SK-N-SH treated with all-trans-retinoic acid at 6 μM for 48 hours (cell line): ENCODE measurements at regions not wholly inside any gene's neighbourhood (a gene's known extent, or its start where the extent isn't known, plus 50 kb on each side); places are given as distances from the start of the nearest gene placed in this dataset.

Experiments used
- ATAC-seq: fragments of 200-7000 bp; cut with Tn5 transposase; 3 replicates; pipeline ENCODE4 v1.9.1; 2020; ENCODE audit warnings: mild to moderate bottlenecking, moderate library complexity
- ARNTL ChIP-seq: fragments of 450-650 bp; formaldehyde crosslinking; IDR thresholded peaks from 2 replicates; pipeline ENCODE4 v1.5.0; 2020; ENCODE audit warnings: low read depth, mild to moderate bottlenecking, moderate library complexity, borderline replicate concordance
- BACH2 ChIP-seq: fragments of 250-450 bp; sonication (Bioruptor Pico); IDR thresholded peaks from 2 replicates; pipeline ENCODE4 v1.9.0; 2021; ENCODE audit warnings: mild to moderate bottlenecking, borderline replicate concordance
- CSDC2 ChIP-seq: fragments of 250-450 bp; sonication (Bioruptor Pico); IDR thresholded peaks from 2 replicates; pipeline ENCODE4 v1.5.0; 2020; ENCODE audit warnings: mild to moderate bottlenecking, moderate library complexity
- ESRRG ChIP-seq: fragments of 250-450 bp; sonication (Bioruptor Pico); IDR thresholded peaks from 2 replicates; pipeline ENCODE4 v1.6.1; 2021; ENCODE audit warnings: mild to moderate bottlenecking
- GLIS3 ChIP-seq: fragments of 250-450 bp; sonication (Bioruptor Pico); IDR thresholded peaks from 2 replicates; pipeline ENCODE4 v1.5.0; 2020; ENCODE audit warnings: mild to moderate bottlenecking, moderate library complexity
- ISL1 ChIP-seq: fragments of 250-450 bp; sonication (Bioruptor Pico); IDR thresholded peaks from 2 replicates; pipeline ENCODE4 v2.1.2; 2022; ENCODE audit warnings: mild to moderate bottlenecking, moderate library complexity
- OSR1 ChIP-seq: fragments of 250-450 bp; sonication (Bioruptor Pico); IDR thresholded peaks from 2 replicates; pipeline ENCODE4 v1.8.0; 2022; ENCODE audit warnings: moderate library complexity, mild to moderate bottlenecking, inconsistent platforms
- PATZ1 ChIP-seq: fragments of 250-450 bp; sonication (Bioruptor Pico); IDR thresholded peaks from 2 replicates; pipeline ENCODE4 v1.8.0; 2020; ENCODE audit warnings: mild to moderate bottlenecking, moderate library complexity, borderline replicate concordance
- POU6F1 ChIP-seq: fragments of 250-450 bp; sonication (Bioruptor Pico); IDR thresholded peaks from 2 replicates; pipeline ENCODE4 v1.8.0; 2021; ENCODE audit warnings: low read depth, mild to moderate bottlenecking, moderate library complexity, borderline replicate concordance
- PPARA ChIP-seq: fragments of 250-450 bp; sonication (Bioruptor Pico); IDR thresholded peaks from 2 replicates; pipeline ENCODE4 v1.5.0; 2020; ENCODE audit warnings: mild to moderate bottlenecking, borderline replicate concordance
- RARB ChIP-seq: fragments of 250-450 bp; sonication (Bioruptor Pico); IDR thresholded peaks from 2 replicates; pipeline ENCODE4 v1.8.0; 2021; ENCODE audit warnings: mild to moderate bottlenecking, moderate library complexity
- SNAI2 ChIP-seq: fragments of 250-450 bp; sonication (Bioruptor Pico); IDR thresholded peaks from 2 replicates; pipeline ENCODE4 v1.5.0; 2020; ENCODE audit warnings: mild to moderate bottlenecking, moderate library complexity
- TCF4 ChIP-seq: fragments of 250-450 bp; sonication (Bioruptor Pico); IDR thresholded peaks from 2 replicates; pipeline ENCODE4 v1.8.0; 2021; ENCODE audit warnings: mild to moderate bottlenecking, moderate library complexity, borderline replicate concordance
- TOX ChIP-seq: fragments of 250-450 bp; sonication (Bioruptor Pico); IDR thresholded peaks from 2 replicates; pipeline ENCODE4 v1.8.0; 2021; ENCODE audit warnings: mild to moderate bottlenecking, moderate library complexity, borderline replicate concordance
- TSHZ2 ChIP-seq: fragments of 250-450 bp; sonication (Bioruptor Pico); IDR thresholded peaks from 2 replicates; pipeline ENCODE4 v1.5.0; 2020; ENCODE audit warnings: mild to moderate bottlenecking, moderate library complexity
- ZC3H10 ChIP-seq: fragments of 250-450 bp; sonication (Bioruptor Pico); IDR thresholded peaks from 2 replicates; pipeline ENCODE4 v1.5.1; 2021; ENCODE audit warnings: mild to moderate bottlenecking, moderate library complexity
- ZFP3 ChIP-seq: fragments of 250-450 bp; sonication (Bioruptor Pico); IDR thresholded peaks from 2 replicates; pipeline ENCODE4 v1.5.0; 2020; ENCODE audit warnings: mild to moderate bottlenecking, moderate library complexity
- ZFP30 ChIP-seq: fragments of 450-650 bp; formaldehyde crosslinking; IDR thresholded peaks from 2 replicates; pipeline ENCODE4 v1.5.0; 2022; ENCODE audit warnings: mild to moderate bottlenecking, moderate library complexity
- ZNF70 ChIP-seq: fragments of 450-650 bp; formaldehyde crosslinking; IDR thresholded peaks from 2 replicates; pipeline ENCODE4 v1.5.0; 2020; ENCODE audit warnings: mild to moderate bottlenecking, moderate library complexity
- ZNF8 ChIP-seq: fragments of 450-650 bp; formaldehyde crosslinking; IDR thresholded peaks from 2 replicates; pipeline ENCODE4 v1.5.0; 2020; ENCODE audit warnings: mild to moderate bottlenecking, moderate library complexity

GRCh38 chr11:30811226-30811755, 225.1 kb upstream of the MPPED2 start:
- no peak for ATAC-seq
- TF ChIP-seq TCF4 (peak; percentile 16; the same call in 1 of the 2 replicates), SNAI2 (CRISPR knock-in tag) (no peak), TSHZ2 (CRISPR knock-in tag) (no peak), PPARA (CRISPR knock-in tag) (no peak), GLIS3 (no peak), ZNF8 (CRISPR knock-in tag) (no peak)

- no peak for TF ChIP-seq CSDC2 (CRISPR knock-in tag)
- TF ChIP-seq TSHZ2 (CRISPR knock-in tag) = no peak
- no peak for TF ChIP-seq TOX (CRISPR knock-in tag)
- no peak for TF ChIP-seq RARB (CRISPR knock-in tag)
- TF ChIP-seq ZFP30 (CRISPR knock-in tag) = no peak
- TF ChIP-seq ISL1 (CRISPR knock-in tag) = no peak
- no peak for TF ChIP-seq GLIS3
Observed at GRCh38 chr11:30810116-30810515, 224.0 kb upstream of the MPPED2 start.

GRCh38 chr11:30801357-30801756, 215.2 kb upstream of the MPPED2 start:
- no peak for TF ChIP-seq ZFP3 (CRISPR knock-in tag)
- TF ChIP-seq ESRRG (CRISPR knock-in tag) = no peak
- no peak for TF ChIP-seq PATZ1 (CRISPR knock-in tag)
- TF ChIP-seq ZC3H10 (CRISPR knock-in tag) = no peak
- TF ChIP-seq TSHZ2 (CRISPR knock-in tag) = no peak
- no peak for TF ChIP-seq RARB (CRISPR knock-in tag)
- TF ChIP-seq OSR1 (CRISPR knock-in tag) = no peak
- TF ChIP-seq TOX (CRISPR knock-in tag) = no peak
- no peak for TF ChIP-seq BACH2
- TF ChIP-seq POU6F1 (CRISPR knock-in tag) = no peak
- TF ChIP-seq TCF4 = no peak
- no peak for TF ChIP-seq GLIS3
- no peak for TF ChIP-seq ZNF70
- TF ChIP-seq ARNTL = no peak
- TF ChIP-seq PPARA (CRISPR knock-in tag) = no peak
- no peak for ATAC-seq

More at GRCh38 chr11:30810116-30810515, 224.0 kb upstream of the MPPED2 start:
- no peak for ATAC-seq
